ENCODE measurements at regions not wholly inside any gene's neighbourhood (a gene's known extent, or its start where the extent isn't known, plus 50 kb on each side); places are given as distances from the start of the nearest gene placed in this dataset.

- Histone ChIP-seq H3K27me3 (ENCODE audit: control insufficient read depth, insufficient read depth, low read length) (no peaks in the 10 kb centered on the region), H3K36me3 (ENCODE audit: control insufficient read depth, insufficient read depth, low read length) (no peaks in the 10 kb centered on the region), H3K4me3 (ENCODE audit: low read depth, low read length) (no peak overlapping the region)
- DNase-seq (ENCODE audit: low read depth) = no peak
- CTCF ChIA-PET = no interaction called here
- POLR2A ChIA-PET = no interaction called here
- TF ChIP-seq CTCF (IDR thresholded peaks at IDR 0.05; ENCODE audit: insufficient read depth, low read depth, low read length) = no peak
These were observed 126.3 kb downstream of the SCG2 start for GRCh38 chr2:223475901-223476300.

- no peaks in the 10 kb centered on the region for H3K27me3 ChIP-seq (ENCODE audit: control insufficient read depth, insufficient read depth, low read length)
- POLR2A ChIA-PET = no interaction called here
- no peak for DNase-seq (ENCODE audit: low read depth)
- H3K4me3 ChIP-seq (ENCODE audit: low read depth, low read length) = no peak overlapping the region
- CTCF ChIA-PET = no interaction called here
- H3K36me3 ChIP-seq (ENCODE audit: control insufficient read depth, insufficient read depth, low read length) = no peaks in the 10 kb centered on the region
- no peak for TF ChIP-seq CTCF (IDR thresholded peaks at IDR 0.05; ENCODE audit: insufficient read depth, low read depth, low read length)
These were observed 124.8 kb downstream of the SCG2 start for GRCh38 chr2:223477318-223477717.

GRCh38 chr2:223481486-223481885, 120.7 kb downstream of the SCG2 start:
- CTCF ChIA-PET = interaction anchor here (1.3 to 1.4 kb wide), 2 partner anchors 16 to 22 kb away, joined by 3 read pairs; no protein-coding TSS in a partner anchor
- Histone ChIP-seq H3K36me3 (ENCODE audit: control insufficient read depth, insufficient read depth, low read length) (no peaks in the 10 kb centered on the region), H3K4me3 (ENCODE audit: low read depth, low read length) (no peak overlapping the region), H3K27me3 (ENCODE audit: control insufficient read depth, insufficient read depth, low read length) (no peaks in the 10 kb centered on the region)
- TF ChIP-seq CTCF (IDR thresholded peaks at IDR 0.05; ENCODE audit: insufficient read depth, low read depth, low read length) = no peak
- POLR2A ChIA-PET = no interaction called here
- DNase-seq (ENCODE audit: low read depth) = no peak

GRCh38 chr2:223486751-223487150, 115.4 kb downstream of the SCG2 start:
- TF ChIP-seq CTCF (IDR thresholded peaks at IDR 0.05; ENCODE audit: insufficient read depth, low read depth, low read length) = no peak
- no peak overlapping the region for H3K4me3 ChIP-seq (ENCODE audit: low read depth, low read length)
- no peak for DNase-seq (ENCODE audit: low read depth)
- ChIA-PET POLR2A (no interaction called here), CTCF (interaction anchor here (0.7 to 1.3 kb wide), 3 partner anchors 13 to 311 kb away, joined by 3 read pairs; no protein-coding TSS in a partner anchor)
- no peaks in the 10 kb centered on the region for H3K36me3 ChIP-seq (ENCODE audit: control insufficient read depth, insufficient read depth, low read length)
- no peaks in the 10 kb centered on the region for H3K27me3 ChIP-seq (ENCODE audit: control insufficient read depth, insufficient read depth, low read length)

- ChIA-PET POLR2A (no interaction called here), CTCF (interaction anchor here (0.7 to 1.1 kb wide), 2 partner anchors 27 to 310 kb away, joined by 3 read pairs; no protein-coding TSS in a partner anchor)
- TF ChIP-seq CTCF (IDR thresholded peaks at IDR 0.05; ENCODE audit: insufficient read depth, low read depth, low read length) = no peak
- Histone ChIP-seq H3K36me3 (ENCODE audit: control insufficient read depth, insufficient read depth, low read length) (no peaks in the 10 kb centered on the region), H3K4me3 (ENCODE audit: low read depth, low read length) (no peak overlapping the region), H3K27me3 (ENCODE audit: control insufficient read depth, insufficient read depth, low read length) (no peaks in the 10 kb centered on the region)
- DNase-seq (ENCODE audit: low read depth) = no peak
These were observed 114.8 kb downstream of the SCG2 start for GRCh38 chr2:223487214-223487846.
